ENCODE measurements at regions not wholly inside any gene's neighbourhood (a gene's known extent, or its start where the extent isn't known, plus 50 kb on each side); places are given as distances from the start of the nearest gene placed in this dataset.

- H3K4me1 ChIP-seq (ENCODE audit: insufficient read depth, low read length) = no peaks in the 10 kb centered on the region
- TF ChIP-seq CTCF (IDR thresholded peaks at IDR 0.05; ENCODE audit: extremely low read depth, low read depth, low read length) = no peak
- H3K79me2 ChIP-seq (ENCODE audit: insufficient read depth, low read length) = no peaks in the 10 kb centered on the region
- H3K27ac ChIP-seq (ENCODE audit: low read depth, low read length) = no peak overlapping the region
- H4K20me1 ChIP-seq (ENCODE audit: insufficient read depth, low read length) = no peaks in the 10 kb centered on the region
- no peak for DNase-seq (ENCODE audit: insufficient read length, low spot score, missing footprints)
- no peaks in the 10 kb centered on the region for H3K36me3 ChIP-seq (ENCODE audit: insufficient read depth, low read length)
- H3K9me3 ChIP-seq (ENCODE audit: low read depth, low read length) = no peaks in the 10 kb centered on the region
- H2AFZ ChIP-seq (ENCODE audit: low read length) = no peak overlapping the region
- H3K4me2 ChIP-seq (ENCODE audit: insufficient read depth, low read length) = no peak overlapping the region
- H3K4me3 ChIP-seq (ENCODE audit: insufficient read depth, low read length) = no peak overlapping the region
- H3K27me3 ChIP-seq (ENCODE audit: insufficient read depth, low read length) = peaks cover 4% of the 10 kb centered on the region
Measured at GRCh38 chr1:182142621-182143020, 81.1 kb upstream of the ZNF648 start.

- Histone ChIP-seq H3K4me3 (ENCODE audit: insufficient read depth, low read length) (no peak overlapping the region), H3K4me1 (ENCODE audit: insufficient read depth, low read length) (no peaks in the 10 kb centered on the region), H3K79me2 (ENCODE audit: insufficient read depth, low read length) (no peaks in the 10 kb centered on the region), H3K4me2 (ENCODE audit: insufficient read depth, low read length) (no peak overlapping the region), H3K27me3 (ENCODE audit: insufficient read depth, low read length) (peaks cover 9% of the 10 kb centered on the region), H3K27ac (ENCODE audit: low read depth, low read length) (no peak overlapping the region), H3K36me3 (ENCODE audit: insufficient read depth, low read length) (no peaks in the 10 kb centered on the region), H2AFZ (ENCODE audit: low read length) (no peak overlapping the region), H4K20me1 (ENCODE audit: insufficient read depth, low read length) (no peaks in the 10 kb centered on the region), H3K9me3 (ENCODE audit: low read depth, low read length) (no peaks in the 10 kb centered on the region)
- DNase-seq (ENCODE audit: insufficient read length, low spot score, missing footprints) = no peak
- TF ChIP-seq CTCF (IDR thresholded peaks at IDR 0.05; ENCODE audit: extremely low read depth, low read depth, low read length) = no peak
Measured at GRCh38 chr1:182141040-182141439, 79.5 kb upstream of the ZNF648 start.

GRCh38 chr1:182139496-182139895 is 78.0 kb upstream of the ZNF648 start:
- TF ChIP-seq CTCF (IDR thresholded peaks at IDR 0.05; ENCODE audit: extremely low read depth, low read depth, low read length) = no peak
- H3K27me3 ChIP-seq (ENCODE audit: insufficient read depth, low read length) = peaks cover 9% of the 10 kb centered on the region
- no peaks in the 10 kb centered on the region for H3K9me3 ChIP-seq (ENCODE audit: low read depth, low read length)

GRCh38 chr1:182137546-182137945 is 76.0 kb upstream of the ZNF648 start:
- TF ChIP-seq CTCF (IDR thresholded peaks at IDR 0.05; ENCODE audit: extremely low read depth, low read depth, low read length) = no peak
- no peaks in the 10 kb centered on the region for H3K36me3 ChIP-seq (ENCODE audit: insufficient read depth, low read length)

More at GRCh38 chr1:182139496-182139895, 78.0 kb upstream of the ZNF648 start:
- H2AFZ ChIP-seq (ENCODE audit: low read length) = no peak overlapping the region
- H3K4me3 ChIP-seq (ENCODE audit: insufficient read depth, low read length) = no peak overlapping the region
- no peaks in the 10 kb centered on the region for H3K79me2 ChIP-seq (ENCODE audit: insufficient read depth, low read length)
- H3K4me2 ChIP-seq (ENCODE audit: insufficient read depth, low read length) = no peak overlapping the region
- DNase-seq (ENCODE audit: insufficient read length, low spot score, missing footprints) = no peak
- no peak overlapping the region for H3K27ac ChIP-seq (ENCODE audit: low read depth, low read length)
- H4K20me1 ChIP-seq (ENCODE audit: insufficient read depth, low read length) = no peaks in the 10 kb centered on the region
- H3K36me3 ChIP-seq (ENCODE audit: insufficient read depth, low read length) = no peaks in the 10 kb centered on the region
- H3K4me1 ChIP-seq (ENCODE audit: insufficient read depth, low read length) = no peaks in the 10 kb centered on the region

More at GRCh38 chr1:182137546-182137945, 76.0 kb upstream of the ZNF648 start:
- no peak overlapping the region for H3K4me3 ChIP-seq (ENCODE audit: insufficient read depth, low read length)
- H3K27ac ChIP-seq (ENCODE audit: low read depth, low read length) = no peak overlapping the region
- DNase-seq (ENCODE audit: insufficient read length, low spot score, missing footprints) = no peak
- H3K4me2 ChIP-seq (ENCODE audit: insufficient read depth, low read length) = no peak overlapping the region
- H3K79me2 ChIP-seq (ENCODE audit: insufficient read depth, low read length) = no peaks in the 10 kb centered on the region
- no peak overlapping the region for H2AFZ ChIP-seq (ENCODE audit: low read length)
- peaks cover 9% of the 10 kb centered on the region for H3K27me3 ChIP-seq (ENCODE audit: insufficient read depth, low read length)
- H4K20me1 ChIP-seq (ENCODE audit: insufficient read depth, low read length) = no peaks in the 10 kb centered on the region
- H3K9me3 ChIP-seq (ENCODE audit: low read depth, low read length) = no peaks in the 10 kb centered on the region
- no peaks in the 10 kb centered on the region for H3K4me1 ChIP-seq (ENCODE audit: insufficient read depth, low read length)

Measured in osteoblast (primary cell).